ENCODE measurements at regions not wholly inside any gene's neighbourhood (a gene's known extent, or its start where the extent isn't known, plus 50 kb on each side); places are given as distances from the start of the nearest gene placed in this dataset.
A peak's percentile ranks its signal among the peaks of the same experiment; 100 is the strongest.

- no peak for DNase-seq (ENCODE audit: low read depth)
These were observed 81.0 kb downstream of the QPCT start for GRCh38 chr2:37425408-37425807.

GRCh38 chr2:37427241-37427640, 82.8 kb downstream of the QPCT start:
- no peak for DNase-seq (ENCODE audit: low read depth)

- no peak for DNase-seq (ENCODE audit: low read depth)
These were observed 91.9 kb downstream of the QPCT start for GRCh38 chr2:37436323-37436722.

DNA sequence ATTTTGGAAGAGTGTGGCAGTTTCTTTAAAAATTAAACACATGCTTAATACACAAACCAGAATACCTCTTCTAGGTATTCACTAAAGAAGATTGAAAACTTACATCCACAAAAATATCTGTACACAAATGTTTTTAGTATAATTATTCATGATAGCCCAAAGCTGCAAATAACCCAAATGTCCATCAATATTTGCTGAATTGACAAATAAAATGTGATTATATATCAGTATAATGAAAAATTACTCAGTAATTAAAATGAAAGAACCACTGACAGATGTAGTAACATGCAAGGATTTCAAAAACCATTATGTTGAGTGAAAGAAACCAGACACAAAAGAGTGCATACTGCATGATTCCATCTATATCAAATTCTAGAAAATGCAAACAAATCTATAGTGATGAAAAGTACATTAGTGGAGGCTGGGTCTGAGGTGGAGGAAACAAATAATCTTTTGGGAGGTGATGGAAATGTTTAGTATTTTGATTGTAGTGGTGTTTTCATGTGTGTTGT, 94.8 kb downstream of the QPCT start:
- no peak for DNase-seq (ENCODE audit: low read depth)

GRCh38 chr2:37441055-37441454, 96.6 kb downstream of the QPCT start:
- no peak for DNase-seq (ENCODE audit: low read depth)

DNA sequence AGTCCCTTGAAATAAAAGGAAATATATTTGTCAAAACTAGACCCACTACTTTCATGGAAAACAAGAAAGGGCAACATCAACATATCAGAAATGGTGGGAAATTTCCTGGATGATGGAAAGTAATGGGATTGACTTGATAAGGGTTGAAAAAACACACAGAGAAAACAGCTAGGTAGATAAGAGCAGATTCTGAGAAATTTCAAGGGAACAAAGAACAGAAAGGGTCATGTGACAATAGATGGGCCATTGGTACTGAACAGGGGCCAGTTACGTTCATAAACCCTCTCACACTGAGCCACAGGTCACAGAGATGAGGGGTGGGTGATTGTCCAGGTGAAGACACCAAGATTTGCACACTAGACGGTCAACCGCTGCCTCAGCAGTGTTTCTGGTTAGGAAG, 98.7 kb downstream of the QPCT start:
- DNase-seq (ENCODE audit: low read depth): no peak

GRCh38 chr2:37447446-37447845, 103.0 kb downstream of the QPCT start:
- no peak for DNase-seq (ENCODE audit: low read depth)

DNA sequence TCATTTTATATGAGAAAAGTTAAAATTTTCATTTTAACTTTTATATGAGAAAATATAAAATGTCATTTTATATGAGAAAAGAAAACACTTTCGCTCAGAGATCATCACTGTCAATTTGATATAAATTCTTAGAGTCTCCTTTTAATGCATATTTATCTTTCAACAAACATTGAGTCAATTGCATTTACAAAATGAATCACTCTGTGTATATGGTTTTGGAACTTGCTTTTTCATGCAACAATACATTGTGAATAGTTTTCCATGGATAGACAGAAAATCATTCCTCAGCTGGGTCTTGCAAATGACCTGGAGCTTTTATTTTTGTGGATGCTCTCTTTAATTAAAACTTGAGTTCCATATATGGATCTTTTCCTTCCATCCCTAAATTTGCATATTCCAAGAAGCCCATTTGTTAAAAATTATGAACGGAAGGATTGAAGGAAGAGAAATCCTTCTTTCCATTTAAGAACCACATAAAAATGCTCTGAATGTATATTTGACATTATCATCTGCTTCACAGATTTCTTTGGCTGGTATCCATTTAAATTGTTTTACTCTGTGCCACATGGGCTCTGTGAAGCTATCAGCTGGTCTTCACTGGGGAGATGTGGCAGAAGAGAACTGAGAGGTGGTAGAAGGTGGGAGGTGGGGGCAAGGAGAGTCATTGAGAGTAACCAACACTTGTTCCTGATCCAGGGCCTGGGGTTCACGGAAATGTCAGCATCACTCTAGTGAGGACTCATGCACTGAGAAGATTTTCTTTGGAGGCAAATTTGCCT, 104.1 kb downstream of the QPCT start:
- no peak for DNase-seq (ENCODE audit: low read depth)

DNA sequence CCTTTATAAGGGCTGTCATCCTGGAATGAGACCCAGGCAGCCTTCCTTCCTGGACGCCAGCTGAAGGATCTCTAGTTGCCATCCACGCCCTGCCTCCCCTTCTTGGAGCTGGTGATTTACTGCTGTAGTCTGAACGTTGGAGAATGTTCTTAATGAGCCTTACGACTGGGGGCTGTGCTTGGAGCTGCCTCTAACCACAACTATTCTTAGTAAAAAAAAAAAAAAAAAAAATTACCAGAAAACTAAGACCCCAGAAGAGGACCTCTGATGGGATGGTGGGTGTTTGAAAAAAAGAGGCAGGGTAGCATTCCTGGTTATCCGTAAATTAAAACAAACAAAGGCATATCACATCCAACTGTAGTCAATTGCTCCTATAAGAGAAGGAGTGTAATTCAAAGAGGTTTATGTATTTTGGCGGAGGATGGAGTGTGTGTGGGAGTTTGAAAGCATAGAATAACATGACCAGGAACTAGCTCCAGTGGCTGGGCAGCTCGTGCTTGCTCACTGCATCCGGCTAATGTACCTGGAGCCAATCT, 105.4 kb downstream of the QPCT start:
- DNase-seq (ENCODE audit: low read depth): no peak

DNA sequence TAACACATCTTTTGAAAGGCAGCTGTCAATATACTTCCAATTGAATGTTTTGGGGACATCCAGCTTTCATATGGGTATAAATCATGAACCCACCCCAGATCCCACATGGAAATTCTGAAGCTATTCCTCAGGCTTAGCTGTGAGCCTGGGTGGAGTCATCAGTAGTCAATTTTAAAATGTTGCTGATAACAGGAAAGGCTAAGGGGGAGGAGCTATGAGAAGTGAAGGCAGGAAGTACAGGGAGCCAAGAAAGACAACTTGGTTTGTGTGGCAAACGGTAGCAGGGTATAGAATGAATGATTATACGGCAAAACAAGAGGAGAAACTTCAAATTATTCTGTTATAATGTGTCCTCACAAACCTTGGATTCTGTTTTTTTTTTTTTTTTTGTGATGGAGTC, 108.6 kb downstream of the QPCT start:
- no peak for DNase-seq (ENCODE audit: low read depth)

GRCh38 chr2:37454851-37455762, 110.7 kb downstream of the QPCT start:
- DNase-seq (ENCODE audit: low read depth): no peak

GRCh38 chr2:37456479-37456878, 112.0 kb downstream of the QPCT start:
- DNase-seq (ENCODE audit: low read depth): peak; percentile 7

GRCh38 chr2:37457401-37457901, 113.0 kb downstream of the QPCT start:
- no peak for DNase-seq (ENCODE audit: low read depth)

GRCh38 chr2:37458133-37458532, 113.7 kb downstream of the QPCT start:
- no peak for DNase-seq (ENCODE audit: low read depth)

DNA sequence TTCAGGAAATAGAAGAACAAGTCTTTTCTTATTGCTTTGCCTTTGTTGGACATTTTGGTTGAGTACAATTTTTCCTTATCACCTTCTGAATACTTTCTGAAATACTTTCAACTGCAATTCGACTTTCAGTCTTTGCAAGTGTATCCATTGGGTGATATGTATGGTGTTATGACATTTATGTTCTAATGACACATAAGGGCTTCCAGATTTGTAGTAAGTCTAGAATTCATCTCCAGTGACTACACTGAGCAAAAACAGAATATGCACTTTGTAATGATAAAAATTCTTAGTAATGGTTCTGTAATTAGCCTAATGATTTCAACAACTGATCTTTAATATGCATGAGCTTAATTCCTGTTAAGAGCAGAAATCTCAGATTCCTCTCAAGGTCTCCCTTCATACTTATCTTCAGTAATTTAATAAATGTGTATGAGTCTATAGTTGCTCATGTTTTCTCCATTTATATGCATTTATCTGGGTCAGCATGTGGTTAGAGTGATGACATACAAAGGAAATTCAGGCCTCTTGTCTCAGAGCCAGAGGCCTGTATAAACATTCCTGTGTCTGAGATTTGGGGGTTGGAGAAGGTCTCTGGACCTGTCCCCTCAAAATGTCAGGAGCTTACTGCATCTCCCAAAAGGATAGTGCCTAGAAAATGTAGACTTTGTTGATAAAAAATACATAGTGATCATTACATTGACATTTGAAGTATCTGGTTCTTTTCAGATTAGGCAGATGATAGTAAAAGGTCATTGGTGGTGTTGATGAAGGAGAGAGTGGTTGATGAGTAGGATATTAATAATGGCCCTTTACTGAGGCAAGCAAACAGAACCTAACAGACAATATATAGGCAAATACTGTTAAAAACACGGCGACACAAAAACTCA, 114.9 kb downstream of the QPCT start:
- DNase-seq (ENCODE audit: low read depth): no peak

GRCh38 chr2:37460896-37461229, 116.4 kb downstream of the QPCT start:
- DNase-seq (ENCODE audit: low read depth): no peak

DNA sequence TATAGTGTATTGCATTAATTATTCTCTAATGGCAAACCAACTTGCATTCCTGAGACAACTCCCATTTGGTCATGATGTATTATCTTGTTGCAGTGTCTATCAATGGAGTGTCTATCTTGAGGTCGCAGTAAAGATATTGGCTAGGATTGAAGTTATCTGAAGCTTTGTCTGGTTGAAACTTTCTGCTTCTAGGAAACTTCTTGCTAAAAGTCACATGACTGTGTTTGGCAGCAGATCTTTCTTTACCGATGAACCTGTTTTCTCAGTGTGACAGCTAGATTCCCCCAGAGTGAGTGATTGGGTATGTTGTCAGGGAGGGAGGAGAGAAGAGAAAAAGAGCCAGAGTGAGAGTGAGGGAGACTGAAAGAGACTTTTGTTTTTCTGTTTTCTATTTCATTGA, 119.6 kb downstream of the QPCT start:
- DNase-seq (ENCODE audit: low read depth): no peak

GRCh38 chr2:37466533-37467222, 122.2 kb downstream of the QPCT start:
- DNase-seq (ENCODE audit: low read depth): no peak

- no peak for DNase-seq (ENCODE audit: low read depth)
These were observed 123.7 kb downstream of the QPCT start for GRCh38 chr2:37468170-37468569.

DNA sequence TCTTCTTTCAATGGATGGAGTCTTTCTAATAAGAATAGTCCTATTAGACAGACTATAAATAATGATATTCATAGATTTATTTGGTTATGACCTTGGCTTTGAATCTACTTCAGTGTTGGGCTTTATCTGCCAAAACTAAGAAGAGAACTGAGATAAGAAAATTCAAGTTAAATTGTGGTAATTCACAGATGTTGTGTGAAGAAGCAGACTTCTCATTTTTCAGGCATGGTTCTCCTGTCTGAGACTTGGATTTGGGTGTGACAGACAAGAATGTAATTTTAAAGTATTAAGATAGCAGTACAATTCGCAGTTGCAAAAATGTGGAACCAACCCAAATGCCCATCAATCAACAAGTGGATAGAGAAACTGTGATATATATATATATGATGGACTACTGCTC, 124.7 kb downstream of the QPCT start:
- no peak for DNase-seq (ENCODE audit: low read depth)

DNA sequence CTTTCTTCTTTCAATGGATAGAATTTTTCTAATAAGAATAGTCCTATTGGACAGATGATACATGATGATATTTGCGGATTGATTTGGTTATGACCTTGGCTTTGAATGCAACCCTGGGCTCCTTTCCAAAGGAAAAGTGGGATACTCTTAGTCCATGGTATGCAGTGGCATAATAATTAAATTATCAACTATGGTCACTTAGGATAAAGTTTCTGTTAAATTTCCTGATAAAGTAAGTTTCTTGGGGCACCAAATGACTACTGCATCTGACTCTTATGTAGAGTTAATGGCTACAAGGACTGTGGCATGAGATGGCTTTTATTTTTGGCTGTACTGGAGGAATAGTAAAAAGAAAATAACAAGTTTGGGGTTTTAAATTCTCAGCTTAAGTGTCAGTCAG, 126.7 kb downstream of the QPCT start:
- DNase-seq (ENCODE audit: low read depth): no peak

Data from activated T-cell treated with anti-CD3 and anti-CD28 coated beads for 24 hours (primary cell).